ENCODE measurements at regions not wholly inside any gene's neighbourhood (a gene's known extent, or its start where the extent isn't known, plus 50 kb on each side); places are given as distances from the start of the nearest gene placed in this dataset.

GRCh38 chr6:147637620-147638195 lies 129.2 kb downstream of the SAMD5 start:
- TF ChIP-seq CTCF (IDR thresholded peaks at IDR 0.05) = no peak
- Histone ChIP-seq H3K9me3 (peaks cover 4% of the 10 kb centered on the region), H3K36me3 (no peaks in the 10 kb centered on the region), H3K27ac (no peak overlapping the region), H3K4me3 (ENCODE audit: low read depth in 1 of 2, low read length in 1 of 2) (no peak overlapping the region), H3K4me1 (ENCODE audit: control insufficient read depth in 1 of 2, insufficient read depth in 1 of 2, low read depth in 1 of 2, low read length in 1 of 2) (no peaks in the 10 kb centered on the region), H3K27me3 (no peaks in the 10 kb centered on the region)

DNA sequence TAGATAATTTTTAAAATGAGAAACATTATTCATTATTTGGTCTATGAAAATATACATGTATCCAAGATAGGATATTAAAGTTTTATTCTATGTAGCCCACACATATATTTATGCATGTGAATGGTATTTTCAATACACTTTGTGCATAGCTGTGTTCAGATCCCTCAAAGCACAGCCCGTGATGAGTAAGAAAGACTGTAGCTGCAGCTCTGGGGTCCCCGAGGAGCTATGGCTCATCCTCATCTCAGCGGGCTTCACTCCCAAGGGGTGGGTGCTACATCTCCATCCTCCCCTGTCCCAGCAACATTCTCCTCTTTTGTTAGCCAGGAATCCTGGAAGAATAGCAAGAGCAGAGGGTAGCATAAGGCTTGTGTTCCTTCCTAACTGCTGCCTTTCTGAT lies 130.8 kb downstream of the SAMD5 start:
- Histone ChIP-seq H3K27me3 (no peaks in the 10 kb centered on the region), H3K36me3 (no peaks in the 10 kb centered on the region), H3K4me1 (ENCODE audit: control insufficient read depth in 1 of 2, insufficient read depth in 1 of 2, low read depth in 1 of 2, low read length in 1 of 2) (no peaks in the 10 kb centered on the region), H3K9me3 (peaks cover 4% of the 10 kb centered on the region), H3K27ac (no peak overlapping the region), H3K4me3 (ENCODE audit: low read depth in 1 of 2, low read length in 1 of 2) (no peak overlapping the region)
- no peak for TF ChIP-seq CTCF (IDR thresholded peaks at IDR 0.05)

DNA sequence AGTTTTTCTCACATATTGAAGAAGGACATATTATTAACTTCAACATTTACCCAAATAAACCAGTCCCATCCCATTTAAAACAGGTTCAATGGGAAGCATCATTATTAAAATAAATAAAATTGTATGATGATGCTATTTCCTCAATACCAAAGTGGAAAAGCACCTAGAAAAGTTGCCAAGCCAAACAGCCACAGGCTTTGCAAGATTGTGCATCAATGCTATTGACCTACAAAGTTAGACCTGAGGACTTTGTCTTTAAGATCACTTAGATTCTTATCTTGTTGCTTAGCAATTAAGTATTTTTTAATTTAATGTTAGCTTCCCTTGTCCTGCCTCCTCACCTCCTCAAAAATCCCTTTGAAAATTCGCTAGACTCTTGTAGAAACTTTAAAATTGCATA lies 132.1 kb downstream of the SAMD5 start:
- no peaks in the 10 kb centered on the region for H3K4me1 ChIP-seq (ENCODE audit: control insufficient read depth in 1 of 2, insufficient read depth in 1 of 2, low read depth in 1 of 2, low read length in 1 of 2)
- no peak for TF ChIP-seq CTCF (IDR thresholded peaks at IDR 0.05)
- H3K4me3 ChIP-seq (ENCODE audit: low read depth in 1 of 2, low read length in 1 of 2) = no peak overlapping the region

DNA sequence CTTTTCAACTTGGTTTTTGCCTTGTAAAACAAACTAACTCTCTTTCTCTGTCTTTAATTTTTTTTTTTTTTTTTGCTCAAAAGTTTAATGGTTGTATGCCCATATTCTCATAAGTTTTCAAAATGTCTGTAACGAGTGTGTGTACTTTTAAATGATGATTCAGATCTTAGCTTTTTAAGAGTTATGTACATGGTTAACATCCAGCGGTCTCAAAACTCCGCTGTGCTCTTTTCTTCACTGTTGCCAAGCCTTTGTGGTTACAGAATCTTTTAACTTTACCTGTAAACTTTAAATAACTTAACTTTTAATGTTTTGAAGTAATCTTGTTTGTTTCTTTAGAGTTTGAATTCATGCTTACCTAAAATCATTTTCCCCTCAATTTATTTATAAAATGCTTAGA lies 133.0 kb downstream of the SAMD5 start:
- no peaks in the 10 kb centered on the region for H3K36me3 ChIP-seq
- H3K9me3 ChIP-seq = peaks cover 4% of the 10 kb centered on the region
- H3K27me3 ChIP-seq = no peaks in the 10 kb centered on the region
- no peak overlapping the region for H3K4me3 ChIP-seq (ENCODE audit: low read depth in 1 of 2, low read length in 1 of 2)
- H3K27ac ChIP-seq = no peak overlapping the region
- H3K4me1 ChIP-seq (ENCODE audit: control insufficient read depth in 1 of 2, insufficient read depth in 1 of 2, low read depth in 1 of 2, low read length in 1 of 2) = no peaks in the 10 kb centered on the region
- no peak for TF ChIP-seq CTCF (IDR thresholded peaks at IDR 0.05)

More for the DNA sequence above, 132.1 kb downstream of the SAMD5 start:
- Histone ChIP-seq H3K27ac (no peak overlapping the region), H3K36me3 (no peaks in the 10 kb centered on the region), H3K27me3 (no peaks in the 10 kb centered on the region), H3K9me3 (peaks cover 4% of the 10 kb centered on the region)

GRCh38 chr6:147642458-147642857 lies 134.0 kb downstream of the SAMD5 start:
- Histone ChIP-seq H3K27ac (no peak overlapping the region), H3K9me3 (peaks cover 4% of the 10 kb centered on the region), H3K4me1 (ENCODE audit: control insufficient read depth in 1 of 2, insufficient read depth in 1 of 2, low read depth in 1 of 2, low read length in 1 of 2) (no peaks in the 10 kb centered on the region), H3K27me3 (no peaks in the 10 kb centered on the region), H3K4me3 (ENCODE audit: low read depth in 1 of 2, low read length in 1 of 2) (no peak overlapping the region), H3K36me3 (no peaks in the 10 kb centered on the region)
- no peak for TF ChIP-seq CTCF (IDR thresholded peaks at IDR 0.05)

Data from neutrophil (primary cell).